ENCODE measurements at regions not wholly inside any gene's neighbourhood (a gene's known extent, or its start where the extent isn't known, plus 50 kb on each side); places are given as distances from the start of the nearest gene placed in this dataset.

DNA sequence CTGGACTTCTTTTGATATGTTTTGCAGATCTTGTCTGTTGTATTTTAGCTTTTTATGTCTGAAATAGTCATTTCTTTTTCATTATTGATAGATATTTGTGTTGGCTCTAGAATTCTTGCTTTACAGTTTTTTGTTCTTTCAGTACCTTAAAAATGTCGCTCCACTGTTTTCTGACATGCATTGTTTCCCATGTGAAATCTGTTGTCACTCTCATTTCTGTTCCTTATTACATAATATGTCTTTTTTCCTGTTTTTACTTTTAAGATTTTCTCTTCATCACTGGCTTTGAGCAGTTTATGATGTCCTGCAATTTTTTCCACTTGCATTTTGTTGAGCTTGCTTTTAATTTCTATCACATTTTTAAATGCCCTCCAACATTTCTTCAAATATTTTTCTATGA lies 270.4 kb upstream of the TARS1 start:
- Histone ChIP-seq H3K4me3 (no peak overlapping the region), H3K9me3 (peaks cover 23% of the 10 kb centered on the region), H3K27ac (no peak overlapping the region), H3K4me2 (no peak overlapping the region), H3K4me1 (no peaks in the 10 kb centered on the region)
- WGBS (ENCODE audit: missing lambda C conversion rate): 13% methylated on average over 1 of the region's 1 CpG
- ChIA-PET CTCF (interaction anchor here (0.7 to 1.2 kb wide), 3 partner anchors 10 to 461 kb away, joined by 3 read pairs; no protein-coding TSS in a partner anchor), POLR2A (no interaction called here)
- TF ChIP-seq HOXB5 (CRISPR knock-in tag; IDR thresholded peaks at IDR 0.05) (no peak), GATA3 (IDR thresholded peaks at IDR 0.05; ENCODE audit: borderline replicate concordance) (no peak), HEYL (CRISPR knock-in tag; IDR thresholded peaks at IDR 0.05) (no peak), EHF (CRISPR knock-in tag; IDR thresholded peaks at IDR 0.05) (no peak), BHLHE40 (IDR thresholded peaks at IDR 0.05; ENCODE audit: low read depth, low read length) (no peak), TFCP2L1 (CRISPR knock-in tag; IDR thresholded peaks at IDR 0.05) (no peak), CEBPB (IDR thresholded peaks at IDR 0.05) (peak in 1 of 2 experiments; percentile 10; a peak in 1 of 4 replicates), POLR2A (IDR thresholded peaks at IDR 0.05; ENCODE audit: low read length) (no peak), CHD4 (IDR thresholded peaks at IDR 0.05; ENCODE audit: borderline replicate concordance) (no peak), ZSCAN20 (CRISPR knock-in tag; IDR thresholded peaks at IDR 0.05) (0 out of 2 replicates have a peak, but pooled peaks have one; percentile 42)
- TF ChIP-seq, protein P1, sequence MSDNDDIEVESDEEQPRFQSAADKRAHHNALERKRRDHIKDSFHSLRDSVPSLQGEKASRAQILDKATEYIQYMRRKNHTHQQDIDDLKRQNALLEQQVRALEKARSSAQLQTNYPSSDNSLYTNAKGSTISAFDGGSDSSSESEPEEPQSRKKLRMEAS (IDR thresholded peaks at IDR 0.05): peak; percentile 65
- TF ChIP-seq, protein P2, sequence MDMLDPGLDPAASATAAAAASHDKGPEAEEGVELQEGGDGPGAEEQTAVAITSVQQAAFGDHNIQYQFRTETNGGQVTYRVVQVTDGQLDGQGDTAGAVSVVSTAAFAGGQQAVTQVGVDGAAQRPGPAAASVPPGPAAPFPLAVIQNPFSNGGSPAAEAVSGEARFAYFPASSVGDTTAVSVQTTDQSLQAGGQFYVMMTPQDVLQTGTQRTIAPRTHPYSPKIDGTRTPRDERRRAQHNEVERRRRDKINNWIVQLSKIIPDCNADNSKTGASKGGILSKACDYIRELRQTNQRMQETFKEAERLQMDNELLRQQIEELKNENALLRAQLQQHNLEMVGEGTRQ (IDR thresholded peaks at IDR 0.05): no peak
- ATAC-seq: no peak
- peak in 1 of 2 experiments; percentile 27 for DNase-seq (ENCODE audit: low read depth in 1 of 2, low spot score in 1 of 2)
- FAIRE-seq: no peak

DNA sequence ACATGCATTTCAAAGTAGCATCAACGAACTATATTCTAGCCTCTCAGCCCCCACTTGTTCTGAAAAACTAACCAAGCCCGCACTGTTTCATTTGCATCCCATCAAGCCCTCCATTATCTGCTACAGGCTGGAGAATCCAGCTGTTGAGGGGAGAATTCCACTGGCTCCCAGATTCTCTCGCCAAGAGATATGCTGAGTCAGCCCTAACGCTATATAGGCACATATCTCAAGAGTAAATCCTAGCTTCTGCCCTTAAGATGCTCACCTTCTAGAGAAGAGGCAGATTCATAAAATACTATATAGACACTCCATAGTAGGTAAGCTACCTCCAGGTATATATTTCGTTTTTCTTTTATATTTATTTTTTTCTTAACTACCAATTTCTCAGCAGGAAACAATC lies 266.4 kb upstream of the TARS1 start:
- Histone ChIP-seq H3K4me3 (no peak overlapping the region), H3K4me2 (no peak overlapping the region), H3K27ac (no peak overlapping the region), H3K9me3 (peaks cover 18% of the 10 kb centered on the region), H3K4me1 (no peaks in the 10 kb centered on the region)
- WGBS (ENCODE audit: missing lambda C conversion rate): 70% methylated on average over 5 of the region's 5 CpGs
- TF ChIP-seq MAFK (IDR thresholded peaks at IDR 0.05; ENCODE audit: partially characterized antibody): peak; percentile 89
- no peak for TF ChIP-seq HOXB13 (CRISPR knock-in tag; IDR thresholded peaks at IDR 0.05; ENCODE audit: low read depth)
- FAIRE-seq: no peak
- ChIA-PET POLR2A (no interaction called here), CTCF (interaction anchor here (1.1 to 1.9 kb wide), 5 partner anchors 9 to 322 kb away, joined by 3 to 7 read pairs (median 3); no protein-coding TSS in a partner anchor)
- no peak for ATAC-seq
- no peak for DNase-seq (ENCODE audit: low read depth in 1 of 2, low spot score in 1 of 2)

DNA sequence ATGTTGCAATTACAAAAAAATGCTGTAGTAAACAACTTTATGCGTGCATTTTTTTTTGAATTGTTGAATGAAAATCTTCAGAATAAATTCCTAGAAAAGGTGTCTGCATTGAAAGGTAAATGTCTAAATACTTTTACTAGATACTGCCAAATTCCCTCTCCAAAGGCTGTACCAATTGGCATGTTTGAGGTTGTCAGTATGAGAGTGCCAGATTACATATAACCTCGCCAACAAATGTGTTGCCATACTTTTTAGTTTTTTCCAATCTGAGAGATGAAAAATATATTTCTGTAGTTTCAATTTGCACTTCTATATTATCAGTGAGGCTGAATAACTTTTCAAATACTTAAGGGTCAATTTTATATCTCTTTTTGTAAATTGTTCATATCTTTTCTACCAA lies 261.5 kb upstream of the TARS1 start:
- POLR2A ChIA-PET: no interaction called here
- no peak for FAIRE-seq
- ATAC-seq: no peak

More for the DNA sequence above, 261.5 kb upstream of the TARS1 start:
- no peak overlapping the region for H3K4me2 ChIP-seq
- DNase-seq (ENCODE audit: low read depth in 1 of 2, low spot score in 1 of 2): no peak
- TF ChIP-seq, protein P3, sequence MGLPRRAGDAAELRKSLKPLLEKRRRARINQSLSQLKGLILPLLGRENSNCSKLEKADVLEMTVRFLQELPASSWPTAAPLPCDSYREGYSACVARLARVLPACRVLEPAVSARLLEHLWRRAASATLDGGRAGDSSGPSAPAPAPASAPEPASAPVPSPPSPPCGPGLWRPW (IDR thresholded peaks at IDR 0.05): no peak
- TF ChIP-seq, protein P2 (IDR thresholded peaks at IDR 0.05): no peak
- TF ChIP-seq SMC3 (IDR thresholded peaks at IDR 0.05) (no peak), MAFK (IDR thresholded peaks at IDR 0.05; ENCODE audit: partially characterized antibody) (peak; percentile 32), MYC (IDR thresholded peaks at IDR 0.05; ENCODE audit: borderline replicate concordance, low read length) (no peak), ZFP36 (IDR thresholded peaks at IDR 0.05; ENCODE audit: borderline replicate concordance, partially characterized antibody) (no peak)
- TF ChIP-seq, protein P4, sequence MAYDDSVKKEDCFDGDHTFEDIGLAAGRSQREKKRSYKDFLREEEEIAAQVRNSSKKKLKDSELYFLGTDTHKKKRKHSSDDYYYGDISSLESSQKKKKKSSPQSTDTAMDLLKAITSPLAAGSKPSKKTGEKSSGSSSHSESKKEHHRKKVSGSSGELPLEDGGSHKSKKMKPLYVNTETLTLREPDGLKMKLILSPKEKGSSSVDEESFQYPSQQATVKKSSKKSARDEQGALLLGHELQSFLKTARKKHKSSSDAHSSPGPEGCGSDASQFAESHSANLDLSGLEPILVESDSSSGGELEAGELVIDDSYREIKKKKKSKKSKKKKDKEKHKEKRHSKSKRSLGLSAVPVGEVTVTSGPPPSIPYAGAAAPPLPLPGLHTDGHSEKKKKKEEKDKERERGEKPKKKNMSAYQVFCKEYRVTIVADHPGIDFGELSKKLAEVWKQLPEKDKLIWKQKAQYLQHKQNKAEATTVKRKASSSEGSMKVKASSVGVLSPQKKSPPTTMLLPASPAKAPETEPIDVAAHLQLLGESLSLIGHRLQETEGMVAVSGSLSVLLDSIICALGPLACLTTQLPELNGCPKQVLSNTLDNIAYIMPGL (CRISPR knock-in tag; IDR thresholded peaks at IDR 0.05; ENCODE audit: borderline replicate concordance): no peak
- H3K4me3 ChIP-seq: no peak overlapping the region
- no peaks in the 10 kb centered on the region for H3K9me3 ChIP-seq
- 92% methylated on average over 2 of the region's 2 CpGs for WGBS (ENCODE audit: missing lambda C conversion rate)
- no peaks in the 10 kb centered on the region for H3K4me1 ChIP-seq
- no peak overlapping the region for H3K27ac ChIP-seq
- CTCF ChIA-PET: interaction anchor here (1.0 to 2.1 kb wide), 2 partner anchors 471 to 690 kb away, joined by 3 to 6 read pairs; no protein-coding TSS in a partner anchor

All from A549 (cell line).